GM11168 (cell line): ENCODE measurements at regions not wholly inside any gene's neighbourhood (a gene's known extent, or its start where the extent isn't known, plus 50 kb on each side); places are given as distances from the start of the nearest gene placed in this dataset.
"Not testable (repeated sequence)": the region's sequence is repeated elsewhere in the genome, so short reads cannot be mapped to it uniquely, and the experiment has no call there.

Experiments
- in situ Hi-C: fragments of 300-500 bp; cut with MboI; formaldehyde crosslinking; loops from one replicate; pipeline ENCODE4 v1.12.0; 2022; ENCODE audit warnings: low sequenced_read_pairs; ENCODE audit not compliant: unreplicated experiment

- in situ Hi-C loops = no loop called here
Observed at GRCh38 chr6:113697632-113698410, 159.3 kb upstream of the MARCKS start.

GRCh38 chr6:113699239-113699638 is 157.9 kb upstream of the MARCKS start:
- in situ Hi-C loops = no loop called here

- in situ Hi-C loops = no loop called here
Observed at GRCh38 chr6:113701552-113702254, 155.4 kb upstream of the MARCKS start.

- in situ Hi-C loops = no loop called here
Observed at GRCh38 chr6:113707194-113707593, 150.0 kb upstream of the MARCKS start.

GRCh38 chr6:113709936-113710509 is 147.1 kb upstream of the MARCKS start:
- in situ Hi-C loops = no loop called here

- in situ Hi-C loops = no loop called here
Observed at GRCh38 chr6:113713665-113714064, 143.5 kb upstream of the MARCKS start.

- in situ Hi-C loops = no loop called here
Observed at GRCh38 chr6:113718588-113718987, 138.6 kb upstream of the MARCKS start.

- in situ Hi-C loops = no loop called here
Observed at GRCh38 chr6:113719064-113719463, 138.1 kb upstream of the MARCKS start.

- in situ Hi-C loops = no loop called here
Observed at GRCh38 chr6:113719545-113719944, 137.6 kb upstream of the MARCKS start.

GRCh38 chr6:113723182-113723581 is 134.0 kb upstream of the MARCKS start:
- in situ Hi-C loops = no loop called here

- in situ Hi-C loops = not testable (repeated sequence)
Observed at GRCh38 chr6:113724927-113725326, 132.2 kb upstream of the MARCKS start.

- in situ Hi-C loops = no loop called here
Observed at GRCh38 chr6:113731541-113731940, 125.6 kb upstream of the MARCKS start.

GRCh38 chr6:113732384-113732966 is 124.7 kb upstream of the MARCKS start:
- in situ Hi-C loops = no loop called here

- in situ Hi-C loops = no loop called here
Observed at GRCh38 chr6:113733381-113733780, 123.8 kb upstream of the MARCKS start.

GRCh38 chr6:113734982-113735381 is 122.2 kb upstream of the MARCKS start:
- in situ Hi-C loops = no loop called here

GRCh38 chr6:113735491-113735890 is 121.7 kb upstream of the MARCKS start:
- in situ Hi-C loops = no loop called here

- in situ Hi-C loops = no loop called here
Observed at GRCh38 chr6:113736978-113737377, 120.2 kb upstream of the MARCKS start.

- in situ Hi-C loops = no loop called here
Observed at GRCh38 chr6:113739041-113739655, 118.0 kb upstream of the MARCKS start.

GRCh38 chr6:113741651-113742050 is 115.5 kb upstream of the MARCKS start:
- in situ Hi-C loops = no loop called here

- in situ Hi-C loops = no loop called here
Observed at GRCh38 chr6:113742342-113742741, 114.8 kb upstream of the MARCKS start.

GRCh38 chr6:113744861-113745260 is 112.3 kb upstream of the MARCKS start:
- in situ Hi-C loops = no loop called here
